ENCODE measurements at regions not wholly inside any gene's neighbourhood (a gene's known extent, or its start where the extent isn't known, plus 50 kb on each side); places are given as distances from the start of the nearest gene placed in this dataset.

GRCh38 chr16:76207270-76207669 is 69.9 kb upstream of the CNTNAP4 start:
- no peaks in the 10 kb centered on the region for H3K9me3 ChIP-seq (ENCODE audit: control insufficient read depth, insufficient read depth, low read length)
- H3K9me2 ChIP-seq (replicated peaks; ENCODE audit: control insufficient read depth, low read length), result no peaks in the 10 kb centered on the region
- TF ChIP-seq CTCF (IDR thresholded peaks at IDR 0.05; ENCODE audit: low read depth, low read length, poor library complexity, severe bottlenecking) (no peak), EZH2phosphoT487 (IDR thresholded peaks at IDR 0.05; ENCODE audit: borderline replicate concordance, low read length) (no peak)
- no peaks in the 10 kb centered on the region for H3K79me2 ChIP-seq (ENCODE audit: control insufficient read depth, low read length)
- H3K4me1 ChIP-seq (ENCODE audit: control insufficient read depth, low read length), result no peaks in the 10 kb centered on the region
- H3F3A ChIP-seq (ENCODE audit: control insufficient read depth, insufficient read depth), result no peaks in the 10 kb centered on the region
- H4K20me1 ChIP-seq (ENCODE audit: control insufficient read depth, insufficient read depth, low read depth, low read length), result no peaks in the 10 kb centered on the region
- no peak overlapping the region for H3K4me2 ChIP-seq (ENCODE audit: low read length)
- H3K27ac ChIP-seq (ENCODE audit: low read depth, low read length), result no peak overlapping the region
- H3K4me3 ChIP-seq (ENCODE audit: low read length), result no peak overlapping the region
- no peaks in the 10 kb centered on the region for H3K36me3 ChIP-seq (ENCODE audit: control insufficient read depth, low read length)
- H3K27me3 ChIP-seq (ENCODE audit: control insufficient read depth, low read length), result no peaks in the 10 kb centered on the region

- Histone ChIP-seq H3K9me2 (replicated peaks; ENCODE audit: control insufficient read depth, low read length) (no peaks in the 10 kb centered on the region), H3K4me2 (ENCODE audit: low read length) (no peak overlapping the region)
Observed at GRCh38 chr16:76210157-76210556, 67.0 kb upstream of the CNTNAP4 start.

GRCh38 chr16:76213860-76214259 is 63.3 kb upstream of the CNTNAP4 start:
- H3K9me3 ChIP-seq (ENCODE audit: control insufficient read depth, insufficient read depth, low read length), result no peaks in the 10 kb centered on the region
- H3K27me3 ChIP-seq (ENCODE audit: control insufficient read depth, low read length), result no peaks in the 10 kb centered on the region
- no peaks in the 10 kb centered on the region for H3K79me2 ChIP-seq (ENCODE audit: control insufficient read depth, low read length)
- no peaks in the 10 kb centered on the region for H3K9me2 ChIP-seq (replicated peaks; ENCODE audit: control insufficient read depth, low read length)
- no peaks in the 10 kb centered on the region for H3F3A ChIP-seq (ENCODE audit: control insufficient read depth, insufficient read depth)
- no peak overlapping the region for H3K27ac ChIP-seq (ENCODE audit: low read depth, low read length)
- no peak overlapping the region for H3K4me2 ChIP-seq (ENCODE audit: low read length)
- no peaks in the 10 kb centered on the region for H4K20me1 ChIP-seq (ENCODE audit: control insufficient read depth, insufficient read depth, low read depth, low read length)
- H3K36me3 ChIP-seq (ENCODE audit: control insufficient read depth, low read length), result no peaks in the 10 kb centered on the region
- H3K4me3 ChIP-seq (ENCODE audit: low read length), result no peak overlapping the region
- H3K4me1 ChIP-seq (ENCODE audit: control insufficient read depth, low read length), result no peaks in the 10 kb centered on the region
- no peak for TF ChIP-seq EZH2phosphoT487 (IDR thresholded peaks at IDR 0.05; ENCODE audit: borderline replicate concordance, low read length)
- no peak for TF ChIP-seq CTCF (IDR thresholded peaks at IDR 0.05; ENCODE audit: low read depth, low read length, poor library complexity, severe bottlenecking)

More at GRCh38 chr16:76210157-76210556, 67.0 kb upstream of the CNTNAP4 start:
- no peaks in the 10 kb centered on the region for H4K20me1 ChIP-seq (ENCODE audit: control insufficient read depth, insufficient read depth, low read depth, low read length)
- H3K4me1 ChIP-seq (ENCODE audit: control insufficient read depth, low read length), result no peaks in the 10 kb centered on the region
- no peaks in the 10 kb centered on the region for H3K36me3 ChIP-seq (ENCODE audit: control insufficient read depth, low read length)
- TF ChIP-seq CTCF (IDR thresholded peaks at IDR 0.05; ENCODE audit: low read depth, low read length, poor library complexity, severe bottlenecking), result no peak
- TF ChIP-seq EZH2phosphoT487 (IDR thresholded peaks at IDR 0.05; ENCODE audit: borderline replicate concordance, low read length), result no peak
- no peaks in the 10 kb centered on the region for H3F3A ChIP-seq (ENCODE audit: control insufficient read depth, insufficient read depth)
- no peak overlapping the region for H3K27ac ChIP-seq (ENCODE audit: low read depth, low read length)
- no peaks in the 10 kb centered on the region for H3K9me3 ChIP-seq (ENCODE audit: control insufficient read depth, insufficient read depth, low read length)
- H3K27me3 ChIP-seq (ENCODE audit: control insufficient read depth, low read length), result no peaks in the 10 kb centered on the region
- no peak overlapping the region for H3K4me3 ChIP-seq (ENCODE audit: low read length)
- H3K79me2 ChIP-seq (ENCODE audit: control insufficient read depth, low read length), result no peaks in the 10 kb centered on the region

- Histone ChIP-seq H3K27ac (ENCODE audit: low read depth, low read length) (no peak overlapping the region), H3K36me3 (ENCODE audit: control insufficient read depth, low read length) (no peaks in the 10 kb centered on the region), H3K9me3 (ENCODE audit: control insufficient read depth, insufficient read depth, low read length) (no peaks in the 10 kb centered on the region), H4K20me1 (ENCODE audit: control insufficient read depth, insufficient read depth, low read depth, low read length) (no peaks in the 10 kb centered on the region), H3F3A (ENCODE audit: control insufficient read depth, insufficient read depth) (no peaks in the 10 kb centered on the region), H3K4me2 (ENCODE audit: low read length) (no peak overlapping the region), H3K4me3 (ENCODE audit: low read length) (no peak overlapping the region), H3K27me3 (ENCODE audit: control insufficient read depth, low read length) (no peaks in the 10 kb centered on the region), H3K9me2 (replicated peaks; ENCODE audit: control insufficient read depth, low read length) (no peaks in the 10 kb centered on the region), H3K4me1 (ENCODE audit: control insufficient read depth, low read length) (no peaks in the 10 kb centered on the region), H3K79me2 (ENCODE audit: control insufficient read depth, low read length) (no peaks in the 10 kb centered on the region)
- TF ChIP-seq CTCF (IDR thresholded peaks at IDR 0.05; ENCODE audit: low read depth, low read length, poor library complexity, severe bottlenecking) (no peak), EZH2phosphoT487 (IDR thresholded peaks at IDR 0.05; ENCODE audit: borderline replicate concordance, low read length) (no peak)
Observed at GRCh38 chr16:76214856-76215255, 62.3 kb upstream of the CNTNAP4 start.
